SHP77 treated with DMSO at 0.1 percent for 48 hours (cell line): ENCODE measurements at regions not wholly inside any gene's neighbourhood (a gene's known extent, or its start where the extent isn't known, plus 50 kb on each side); places are given as distances from the start of the nearest gene placed in this dataset.
"Not testable (repeated sequence)": the region's sequence is repeated elsewhere in the genome, so short reads cannot be mapped to it uniquely, and the experiment has no call there.

ENCODE experiments used
- DNase-seq: peaks from one replicate; lab custom pipeline; 2025; lab: John Stamatoyannopoulos, UW

DNA sequence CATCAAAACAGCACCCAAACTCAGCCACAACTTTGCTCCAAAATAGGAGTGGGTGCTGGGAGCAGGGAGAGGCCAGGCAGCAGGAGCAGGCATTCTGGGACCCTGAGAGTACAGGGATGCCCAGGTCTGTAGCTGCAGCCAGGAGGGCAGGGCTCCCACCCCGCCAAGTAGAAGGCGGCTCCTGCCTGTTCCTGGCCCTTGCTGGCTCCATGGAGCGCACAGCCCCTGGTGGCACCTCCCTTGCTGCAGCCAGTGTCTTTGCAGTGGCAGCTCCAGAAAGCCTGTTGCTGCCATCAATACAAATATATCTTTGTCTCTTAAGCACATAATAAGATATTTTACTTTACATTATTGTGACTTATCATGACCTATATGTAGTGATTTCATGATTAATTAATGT lies 1096.5 kb downstream of the FSCB start:
- no peak for DNase-seq

DNA sequence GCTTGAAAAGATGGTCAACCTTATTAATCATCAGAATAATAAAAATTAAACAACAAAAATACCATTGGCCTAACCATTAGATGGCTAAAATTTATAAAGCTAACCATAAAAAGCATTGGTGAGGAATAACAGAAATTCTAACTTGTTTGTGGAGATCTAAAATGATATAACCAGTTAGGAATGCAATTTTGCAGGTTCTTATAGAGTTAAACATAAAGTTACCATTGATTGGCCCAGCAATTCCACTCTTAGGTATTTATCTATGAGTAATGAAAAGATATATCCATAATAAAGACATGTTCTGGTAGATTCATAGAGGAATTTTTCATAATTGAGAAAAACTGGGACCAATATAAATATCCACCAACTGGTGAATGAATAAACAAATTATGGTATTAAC lies 1098.6 kb downstream of the FSCB start:
- no peak for DNase-seq

DNA sequence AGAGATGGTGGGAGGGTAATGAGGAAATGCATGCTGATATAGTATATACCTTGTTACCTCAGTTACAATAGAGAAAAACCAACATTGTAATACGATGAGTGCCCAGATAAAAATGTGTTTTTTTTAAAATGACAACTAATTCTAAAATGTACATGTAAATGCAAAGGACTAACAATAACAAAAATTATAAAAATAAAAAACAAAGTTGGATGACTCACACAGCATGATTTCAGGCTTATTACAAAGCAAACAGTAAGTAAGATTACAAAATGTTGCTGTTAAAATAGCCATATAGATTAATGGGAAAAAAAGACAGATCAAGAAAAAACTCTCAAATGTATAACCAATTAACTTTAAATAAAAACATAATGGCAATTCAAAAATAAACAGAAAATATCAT lies 1099.4 kb downstream of the FSCB start:
- no peak for DNase-seq

DNA sequence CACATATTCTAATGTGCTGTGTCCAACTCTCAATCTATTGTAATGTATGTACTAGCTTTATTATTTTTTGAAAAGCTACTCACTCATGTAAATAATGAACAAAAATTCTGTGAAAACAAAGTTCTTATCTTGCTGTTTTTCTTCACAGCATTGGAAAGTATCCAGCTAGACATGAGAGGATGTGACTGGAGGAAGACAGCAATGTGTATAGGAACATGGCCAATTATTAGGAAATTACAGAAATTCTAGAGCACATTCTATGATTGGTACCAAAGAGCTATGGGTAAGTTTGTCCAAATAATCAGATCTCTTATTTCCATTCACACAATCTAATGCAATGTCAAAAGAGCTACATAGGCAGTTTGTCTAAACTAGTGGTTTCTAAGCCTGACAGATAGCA lies 1100.2 kb downstream of the FSCB start:
- no peak for DNase-seq

DNA sequence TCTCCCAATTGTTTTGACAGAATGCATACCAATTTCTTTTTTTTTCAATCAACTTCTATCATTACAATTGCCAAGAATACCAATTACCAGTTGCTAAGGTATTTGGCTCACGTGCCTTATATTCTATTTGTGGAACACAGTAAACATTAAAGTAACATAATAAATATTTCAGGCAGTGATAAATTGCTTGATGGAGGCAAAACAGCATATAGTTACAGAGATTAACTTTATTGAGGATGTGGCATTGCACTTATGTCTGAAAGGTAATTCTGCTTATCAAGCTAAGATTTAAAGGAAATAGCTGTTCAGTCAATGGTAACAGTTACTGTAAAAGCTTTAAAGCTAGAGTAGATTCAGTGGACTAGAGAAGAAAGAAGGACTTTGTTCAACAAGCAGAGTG lies 1107.8 kb downstream of the FSCB start:
- DNase-seq = no peak

DNA sequence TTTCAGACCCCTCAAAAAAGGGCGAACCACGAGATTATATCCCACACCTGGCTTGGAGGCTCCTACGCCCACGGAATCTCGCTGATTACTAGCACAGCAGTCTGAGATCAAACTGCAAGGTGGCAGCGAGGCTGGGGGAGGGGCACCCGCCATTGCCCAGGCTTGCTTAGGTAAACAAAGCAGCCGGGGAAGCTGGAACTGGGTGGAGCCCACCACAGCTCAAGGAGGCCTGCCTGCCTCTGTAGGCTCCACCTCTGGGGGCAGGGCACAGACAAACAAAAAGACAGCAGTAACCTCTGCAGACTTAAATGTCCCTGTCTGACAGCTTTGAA lies 1136.6 kb downstream of the FSCB start:
- DNase-seq = not testable (repeated sequence)

DNA sequence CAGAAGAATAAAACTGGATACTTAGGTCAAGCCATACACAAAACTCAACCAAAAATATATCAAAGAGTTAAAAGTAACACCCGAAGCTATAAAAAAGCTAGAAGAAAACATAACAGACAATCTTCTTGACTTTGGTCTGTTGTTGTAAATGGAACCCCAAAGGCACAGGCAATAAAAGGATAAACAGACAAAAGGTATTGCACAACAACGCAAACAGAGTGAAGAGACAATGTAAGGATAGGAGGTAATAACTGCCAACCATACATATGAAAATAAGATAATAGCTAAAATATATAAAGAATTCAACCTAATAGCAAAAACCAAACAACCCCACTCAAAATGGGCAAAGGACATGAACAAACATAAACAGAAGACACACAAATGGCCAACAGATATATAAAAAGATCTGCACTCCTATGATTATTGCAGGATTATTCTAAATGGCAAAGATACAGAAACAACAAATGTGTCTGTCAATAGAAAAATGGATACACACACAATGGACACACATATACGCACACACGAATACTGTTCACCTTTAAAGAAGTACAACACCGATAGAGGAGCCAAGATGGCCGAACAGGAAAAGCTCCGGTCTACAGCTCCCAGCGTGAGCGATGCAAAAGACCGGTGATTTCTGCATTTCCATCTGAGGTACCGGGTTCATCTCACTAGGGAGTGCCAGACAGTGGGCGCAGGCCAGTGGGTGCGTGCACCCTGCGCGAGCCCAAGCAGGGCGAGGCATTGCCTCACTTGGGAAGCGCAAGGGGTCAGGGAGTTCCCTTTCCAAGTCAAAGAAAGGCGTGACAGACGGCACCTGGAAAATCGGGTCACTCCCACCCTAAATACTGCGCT lies 1137.1 kb downstream of the FSCB start:
- DNase-seq = no peak

DNA sequence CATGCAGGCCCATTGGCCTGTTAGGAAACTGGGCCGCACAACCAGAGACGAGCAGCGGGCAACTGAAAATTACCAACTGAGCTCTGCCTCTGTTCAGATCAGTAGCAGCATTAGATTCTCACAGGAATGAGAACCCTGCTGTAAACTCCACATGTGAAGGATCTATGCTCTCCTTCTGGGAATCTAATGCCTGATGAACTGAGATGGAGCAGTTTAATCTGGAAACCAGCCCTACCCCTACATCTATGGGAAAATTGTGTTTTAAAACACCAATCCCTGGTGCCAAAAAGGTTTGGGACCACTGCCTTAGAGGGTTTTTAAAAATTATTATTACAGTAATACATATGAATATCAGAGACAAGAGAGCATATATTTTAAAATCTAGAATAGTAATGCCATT lies 1144.5 kb downstream of the FSCB start:
- no peak for DNase-seq

DNA sequence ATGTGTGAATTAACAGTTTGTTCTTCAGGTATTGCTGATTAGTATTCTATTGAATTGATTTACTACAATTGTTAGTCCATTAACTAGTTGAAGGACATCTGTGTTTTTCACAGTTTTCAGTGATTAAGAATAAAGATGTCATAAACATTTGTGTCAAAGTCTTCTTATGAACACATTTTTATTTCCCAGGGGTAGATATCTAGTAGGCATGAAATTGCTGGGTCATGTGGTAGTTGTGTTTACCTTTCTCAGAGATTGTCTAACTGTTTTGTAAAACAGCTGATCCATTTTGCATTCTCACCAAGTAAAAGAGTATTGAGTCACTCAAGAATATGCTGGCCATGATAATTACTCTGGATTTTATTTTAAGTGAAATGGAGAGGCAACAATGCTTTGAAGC lies 1145.3 kb downstream of the FSCB start:
- DNase-seq = no peak

DNA sequence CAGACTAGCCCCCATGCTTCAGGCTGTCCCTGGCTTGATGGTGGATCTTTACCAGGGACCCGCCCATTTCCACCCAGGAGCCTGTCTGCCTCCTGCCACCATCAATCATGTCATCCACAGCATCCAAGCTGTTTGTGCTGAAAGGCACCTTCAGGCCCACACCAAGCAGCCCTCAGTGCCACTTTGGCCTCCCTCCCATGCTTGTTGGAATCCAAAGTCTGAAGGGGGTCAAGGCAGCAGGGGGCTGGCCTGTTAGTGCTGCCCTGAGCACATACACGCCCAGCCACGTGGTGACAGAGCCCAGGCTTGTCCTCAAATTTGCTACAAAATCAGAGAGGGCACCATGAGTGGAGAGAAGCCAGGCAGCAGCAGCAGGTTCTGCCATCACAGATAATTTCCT lies 1146.8 kb downstream of the FSCB start:
- no peak for DNase-seq

DNA sequence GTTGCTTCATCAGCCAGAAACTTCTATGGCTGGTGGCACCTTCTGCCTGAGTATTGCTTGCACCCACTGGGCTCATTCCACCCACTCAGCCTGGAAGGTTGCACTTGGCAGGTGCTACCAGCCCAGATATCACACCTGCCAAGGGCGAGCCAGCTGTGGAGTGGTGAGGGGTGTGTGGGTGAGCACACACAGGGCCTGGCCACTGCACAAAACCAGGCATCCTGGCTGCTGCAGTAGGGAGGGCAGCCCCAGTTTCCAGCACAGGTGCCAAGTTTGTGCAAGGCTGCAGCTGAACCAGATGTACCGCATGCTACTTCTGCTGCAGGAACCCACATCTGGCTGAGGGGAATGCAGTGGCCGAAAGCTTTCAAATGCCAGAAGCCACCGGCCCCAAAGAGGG lies 1147.8 kb downstream of the FSCB start:
- DNase-seq = no peak

DNA sequence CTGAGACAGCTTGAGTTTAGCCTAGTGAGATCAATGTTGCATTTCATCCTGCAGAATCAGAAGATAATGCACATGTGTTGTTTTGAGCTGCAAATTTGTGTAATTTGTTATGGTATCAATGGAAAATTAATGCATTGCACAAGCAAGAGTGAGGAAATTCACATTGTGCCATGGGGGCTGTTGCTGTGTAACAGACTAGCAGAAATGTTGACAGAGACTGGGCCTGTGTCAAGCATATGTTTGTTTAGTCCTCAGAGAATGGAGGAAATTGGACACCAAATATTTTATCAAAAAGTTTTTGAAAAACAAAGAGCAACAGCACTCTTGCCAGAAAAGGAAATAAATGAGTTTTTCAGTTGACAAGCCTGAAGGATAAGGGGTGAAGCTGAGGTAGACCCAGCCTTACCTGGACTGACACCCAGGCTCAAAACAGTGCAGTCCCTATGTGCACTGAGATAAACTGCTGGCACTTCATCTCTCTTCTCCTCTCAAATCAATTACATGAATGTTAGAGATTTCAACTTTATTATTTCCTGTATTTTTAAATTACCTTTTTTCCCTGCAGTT lies 1150.0 kb downstream of the FSCB start:
- DNase-seq = no peak

DNA sequence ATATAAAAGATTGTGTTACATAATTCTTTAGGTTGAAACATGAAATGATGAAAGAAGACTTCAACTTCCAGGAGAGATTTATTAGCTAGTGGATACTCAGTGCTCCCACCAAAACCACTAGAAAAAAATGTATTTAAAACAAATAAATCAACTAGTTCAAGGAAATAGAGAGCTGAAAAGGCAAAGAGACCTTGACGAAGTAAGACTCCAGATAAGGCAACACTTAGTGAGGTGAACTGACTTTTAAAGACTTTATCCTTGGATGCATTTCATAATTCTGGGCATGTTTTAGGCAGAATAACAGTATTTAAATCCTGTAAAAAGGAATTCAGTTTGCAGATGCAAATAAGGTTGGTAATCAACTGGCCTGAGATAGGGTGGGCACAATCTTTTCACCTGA lies 1150.7 kb downstream of the FSCB start:
- DNase-seq = no peak

DNA sequence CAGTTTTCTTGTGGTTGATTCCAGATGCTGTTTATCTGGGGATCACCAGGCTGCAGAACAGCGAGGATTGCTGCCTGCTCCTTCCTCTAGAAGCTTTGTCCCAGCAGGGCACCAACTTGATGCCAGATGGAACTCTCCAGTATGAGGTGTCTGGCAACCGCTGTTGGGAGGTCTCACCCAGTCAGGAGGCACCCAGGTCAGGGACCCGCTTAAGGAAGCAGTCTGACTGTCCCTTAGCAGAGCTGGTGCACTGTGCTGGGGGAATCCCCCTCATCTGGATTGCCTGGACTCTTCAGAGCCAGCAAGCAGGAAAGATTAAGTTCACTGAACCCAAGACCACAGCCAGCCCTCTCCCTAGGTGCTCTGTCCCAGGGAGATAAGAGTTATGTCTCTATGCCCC lies 1165.2 kb downstream of the FSCB start:
- DNase-seq = no peak

DNA sequence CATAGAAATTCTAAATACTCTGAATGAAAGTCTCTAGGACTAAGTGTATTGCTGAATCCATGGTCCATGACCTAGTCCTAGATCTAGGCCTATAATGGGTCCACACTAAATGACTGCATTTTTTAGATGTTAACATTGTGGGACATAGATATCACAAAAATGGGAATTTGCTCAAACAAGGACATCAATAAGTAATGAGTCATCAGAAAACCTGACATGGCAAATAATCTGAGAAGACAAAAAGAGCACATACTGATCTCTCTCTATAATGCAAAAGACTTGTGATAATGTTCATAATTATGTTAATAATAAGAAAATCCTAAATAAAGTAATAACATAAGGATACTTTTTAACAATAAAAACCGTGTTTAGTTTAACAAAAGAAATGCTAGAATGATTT lies 1168.4 kb downstream of the FSCB start:
- DNase-seq = no peak

DNA sequence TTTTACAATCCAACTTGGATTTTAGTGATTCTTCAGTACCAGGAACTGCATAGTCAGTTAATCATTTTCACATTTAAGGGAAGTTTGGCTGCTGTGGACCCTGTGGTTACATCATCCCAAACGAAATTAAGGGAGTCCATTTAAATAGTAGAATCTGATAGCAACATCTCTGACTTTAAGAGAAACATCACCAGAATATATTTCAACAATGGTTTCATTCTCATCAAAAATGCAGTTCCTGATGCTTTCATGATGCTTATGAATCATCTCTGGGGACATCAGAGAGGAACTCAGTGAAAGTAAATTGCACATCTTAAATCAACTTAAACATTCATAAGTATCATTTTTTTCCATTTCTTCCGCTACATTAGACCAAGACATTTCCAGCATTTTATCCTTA lies 1170.7 kb downstream of the FSCB start:
- no peak for DNase-seq

DNA sequence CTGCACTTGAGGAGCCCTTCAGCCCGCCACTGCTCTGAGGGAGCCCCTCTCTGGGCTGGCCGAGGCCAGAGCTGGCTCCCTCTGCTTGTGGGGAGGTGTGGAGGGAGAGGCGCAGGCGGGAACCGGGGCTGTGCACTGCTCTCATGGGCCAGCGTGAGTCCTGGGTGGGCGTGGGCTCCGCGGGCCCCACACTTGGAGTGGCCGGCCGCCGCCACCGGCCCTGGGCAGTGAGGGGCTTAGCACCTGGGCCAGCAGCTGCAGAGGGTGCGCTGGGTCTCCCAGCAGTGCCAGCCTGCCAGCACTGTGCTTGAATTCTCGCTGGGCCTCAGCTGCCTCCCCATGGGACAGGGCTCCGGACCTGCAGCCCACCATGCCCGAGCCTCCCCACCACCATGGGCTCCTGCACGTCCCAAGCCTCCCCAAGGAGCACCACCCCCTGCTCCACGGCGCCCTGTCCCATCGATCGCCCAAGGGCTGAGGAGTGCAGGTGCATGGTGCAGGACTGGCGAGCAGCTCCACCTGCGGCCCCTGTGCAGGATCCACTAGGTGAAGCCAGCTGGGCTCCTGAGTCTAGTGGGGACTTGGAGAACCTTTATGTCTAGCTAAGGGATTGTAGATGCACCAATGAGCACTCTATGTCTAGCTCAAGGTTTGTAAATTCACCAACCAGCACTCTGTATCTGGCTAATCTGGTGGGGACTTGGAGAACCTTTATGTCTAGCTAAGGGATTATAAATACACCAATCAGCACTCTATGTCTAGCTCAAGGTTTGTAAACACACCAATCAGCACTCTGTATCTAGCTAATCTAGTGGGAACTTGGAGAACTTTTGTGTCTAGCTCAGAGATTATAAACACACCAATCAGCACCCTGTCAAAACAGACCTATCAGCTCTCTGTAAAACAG lies 1180.3 kb downstream of the FSCB start:
- not testable (repeated sequence) for DNase-seq

DNA sequence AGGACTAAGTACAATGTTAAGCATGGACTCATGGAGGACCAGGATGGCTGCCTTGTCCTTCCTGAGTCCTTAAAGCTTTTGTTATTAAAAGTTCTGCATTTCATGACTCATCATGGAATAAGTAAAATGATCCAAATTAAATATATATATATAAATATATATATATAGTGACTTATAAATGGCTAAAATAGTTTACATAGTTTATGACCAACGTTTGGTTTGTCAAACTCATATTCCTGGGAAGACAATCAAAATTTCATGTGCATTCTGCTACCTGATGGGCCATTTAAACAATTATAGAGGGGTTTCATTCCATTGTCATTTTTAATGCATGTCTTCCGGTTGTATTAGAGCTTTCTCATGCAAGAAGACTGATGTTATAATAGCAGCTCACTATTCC lies 1190.7 kb downstream of the FSCB start:
- no peak for DNase-seq

DNA sequence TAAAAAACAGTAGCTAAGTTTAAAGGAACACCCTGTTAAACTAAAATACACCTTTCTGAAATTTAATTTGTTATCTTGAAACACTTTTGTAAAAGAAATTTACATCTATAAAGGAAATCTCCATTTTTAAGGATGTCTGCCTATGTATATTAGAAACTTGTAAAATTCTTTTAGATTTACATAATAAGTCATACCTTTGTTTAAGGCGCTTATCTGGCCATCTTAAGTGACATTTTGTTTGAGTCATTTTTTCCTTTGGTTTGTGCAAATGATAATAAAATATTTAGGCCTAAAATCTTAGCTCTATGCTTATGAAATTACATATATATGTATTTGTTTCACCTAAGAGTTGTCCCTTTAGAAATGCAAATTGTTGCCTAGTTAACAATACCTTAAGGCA lies 1193.4 kb downstream of the FSCB start:
- DNase-seq = no peak

DNA sequence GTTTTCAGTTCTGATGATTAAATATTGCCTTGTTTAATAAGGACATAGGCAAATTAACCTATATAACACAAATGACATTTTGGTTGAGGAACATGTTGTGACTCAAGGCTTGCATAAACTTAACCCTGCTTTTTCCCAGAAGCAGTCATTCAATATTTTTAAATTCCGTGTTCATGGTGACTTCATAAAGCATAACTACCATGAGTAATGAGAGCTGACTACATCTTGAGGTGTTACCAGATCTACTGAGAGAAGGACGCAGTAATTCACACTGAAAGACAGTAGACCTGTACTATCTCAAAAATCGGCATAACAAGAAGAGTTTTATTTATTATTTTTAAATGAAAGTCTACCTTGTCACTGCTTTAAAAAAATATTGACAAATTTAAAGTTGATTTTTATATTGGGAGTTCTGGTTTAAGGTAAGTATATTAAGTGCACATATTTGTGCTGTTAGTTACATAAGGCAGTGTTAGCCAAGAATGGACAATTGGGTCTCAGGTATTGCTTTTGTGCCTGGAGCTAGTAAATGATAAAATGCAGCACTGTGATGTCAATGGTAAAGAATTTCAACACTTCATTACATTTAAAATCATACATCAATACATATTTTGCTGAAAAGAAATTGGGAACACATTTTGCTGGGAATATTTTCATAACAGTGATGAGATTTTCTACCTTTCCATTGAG lies 1198.5 kb downstream of the FSCB start:
- DNase-seq = no peak

DNA sequence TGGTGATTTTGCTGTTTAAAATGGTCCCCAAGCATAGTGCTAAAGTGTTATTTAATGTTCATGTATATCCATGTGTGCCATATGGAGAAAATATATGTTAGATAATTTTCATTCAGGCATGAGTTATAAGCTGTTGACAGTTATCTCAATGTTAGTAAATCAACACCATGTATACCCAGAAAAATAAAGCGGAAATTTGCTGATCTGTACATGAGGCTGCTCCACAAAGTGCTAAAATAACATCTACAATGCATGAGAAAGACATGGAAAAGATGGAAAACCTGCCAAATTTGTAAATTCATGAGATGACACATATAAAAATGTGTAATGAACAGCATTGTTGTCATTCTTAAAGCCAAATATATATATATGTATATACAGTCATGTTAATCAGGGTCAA lies 1199.2 kb downstream of the FSCB start:
- no peak for DNase-seq

DNA sequence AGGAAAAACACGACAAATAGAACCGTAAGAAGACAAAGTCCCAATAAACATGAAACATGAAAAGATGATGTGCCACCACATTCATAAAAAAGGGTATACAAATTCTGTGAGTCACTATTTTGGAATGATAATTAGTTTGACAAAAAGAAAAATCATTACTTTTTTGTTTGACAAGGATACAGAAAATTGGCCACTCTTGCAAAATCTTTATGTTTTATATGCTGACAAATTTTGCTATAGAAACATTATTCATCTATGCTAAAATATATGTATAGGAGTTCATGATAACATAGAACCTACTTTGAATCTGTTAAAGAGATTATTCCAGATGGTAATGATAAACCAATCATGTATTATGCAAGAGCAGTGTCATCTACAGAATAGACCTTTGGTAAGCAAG lies 1201.0 kb downstream of the FSCB start:
- no peak for DNase-seq

DNA sequence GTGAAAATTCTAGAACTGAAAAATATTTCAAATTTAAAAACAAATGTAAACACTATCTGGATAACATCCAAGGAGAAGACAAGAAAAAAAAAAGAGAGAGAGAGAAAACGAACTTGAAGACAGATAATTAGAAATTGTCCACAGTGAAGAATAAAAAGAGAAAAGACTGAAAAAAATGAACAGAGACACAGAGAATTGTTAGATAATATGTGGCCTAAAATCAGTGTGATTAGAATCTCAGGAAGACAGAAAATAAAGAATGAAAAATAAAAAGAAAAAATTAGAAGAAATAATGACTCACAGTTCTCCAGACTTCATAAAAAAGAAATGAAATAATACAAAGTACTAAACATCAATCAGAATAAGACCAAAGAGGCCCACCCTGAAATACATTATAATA lies 1209.3 kb downstream of the FSCB start:
- no peak for DNase-seq
